HG02938 (cell line): ENCODE measurements at regions not wholly inside any gene's neighbourhood (a gene's known extent, or its start where the extent isn't known, plus 50 kb on each side); places are given as distances from the start of the nearest gene placed in this dataset.
A peak's percentile ranks its signal among the peaks of the same experiment; 100 is the strongest.

ENCODE experiments used
- ATAC-seq: cut with Tn5 transposase; IDR thresholded peaks from one replicate; pipeline ENCODE4 v1.9.1; 2021; ENCODE audit warnings: mild to moderate bottlenecking, moderate library complexity; ENCODE audit not compliant: unreplicated experiment

- no peak for ATAC-seq
Observed at GRCh38 chr10:28952523-28952922, 275.2 kb downstream of the BAMBI start.

- no peak for ATAC-seq
Observed at GRCh38 chr10:28954211-28954610, 276.9 kb downstream of the BAMBI start.

GRCh38 chr10:28958468-28958867, 281.1 kb downstream of the BAMBI start:
- no peak for ATAC-seq

GRCh38 chr10:28959850-28960501, 282.7 kb downstream of the BAMBI start:
- no peak for ATAC-seq

- no peak for ATAC-seq
Observed at GRCh38 chr10:28962768-28963167, 285.4 kb downstream of the BAMBI start.

GRCh38 chr10:28963539-28964221, 286.4 kb downstream of the BAMBI start:
- no peak for ATAC-seq

GRCh38 chr10:28965937-28966336, 288.6 kb downstream of the BAMBI start:
- no peak for ATAC-seq

- ATAC-seq = no peak
Observed at GRCh38 chr10:28967031-28967430, 289.7 kb downstream of the BAMBI start.

GRCh38 chr10:28969413-28969812, 292.1 kb downstream of the BAMBI start:
- no peak for ATAC-seq

GRCh38 chr10:28970231-28970630, 292.9 kb downstream of the BAMBI start:
- ATAC-seq = no peak

GRCh38 chr10:28971255-28971654, 293.9 kb downstream of the BAMBI start:
- ATAC-seq = no peak

GRCh38 chr10:28971764-28972163, 294.4 kb downstream of the BAMBI start:
- ATAC-seq = no peak

GRCh38 chr10:28973309-28973972, 296.1 kb downstream of the BAMBI start:
- no peak for ATAC-seq

GRCh38 chr10:28975891-28976531, 298.7 kb downstream of the BAMBI start:
- ATAC-seq = no peak

GRCh38 chr10:28977518-28977917, 300.2 kb downstream of the BAMBI start:
- ATAC-seq = no peak

GRCh38 chr10:28980264-28980663, 302.9 kb downstream of the BAMBI start:
- no peak for ATAC-seq

- ATAC-seq = peak; percentile 76
Observed at GRCh38 chr10:28981007-28981406, 303.7 kb downstream of the BAMBI start.

- no peak for ATAC-seq
Observed at GRCh38 chr10:28982974-28983373, 305.7 kb downstream of the BAMBI start.

GRCh38 chr10:28983799-28984198, 305.1 kb upstream of the LYZL1 start:
- no peak for ATAC-seq

- ATAC-seq = peak; percentile 69
Observed at GRCh38 chr10:28984431-28984830, 304.4 kb upstream of the LYZL1 start.

- ATAC-seq = no peak
Observed at GRCh38 chr10:28985137-28985885, 303.6 kb upstream of the LYZL1 start.
